Ovary (tissue), 3 donors: ENCODE measurements at regions not wholly inside any gene's neighbourhood (a gene's known extent, or its start where the extent isn't known, plus 50 kb on each side); places are given as distances from the start of the nearest gene placed in this dataset.

ENCODE experiments used
- CTCF ChIP-seq, 3 donors: fragments of 450-650 bp in 2 of 3; fragments of 200-600 bp in 1 of 3; IDR thresholded peaks; one replicate each; pipeline versions ENCODE4 v1.5.1 to v1.8.0; 2016 to 2022; ENCODE audit warnings: antibody characterized with exemption in 3 of 3, mild to moderate bottlenecking in 1 of 3
- EP300 ChIP-seq: sonication (generic); formaldehyde crosslinking; IDR thresholded peaks from one replicate; pipeline ENCODE4 v1.6.1; 2017; ENCODE audit warnings: antibody characterized with exemption
- POLR2A ChIP-seq: fragments of 450-650 bp; IDR thresholded peaks from one replicate; pipeline ENCODE4 v1.6.1; 2017; ENCODE audit warnings: antibody characterized with exemption, mild to moderate bottlenecking, moderate library complexity
- donor health status: DM: no; HTN: no; CAD: no.

DNA sequence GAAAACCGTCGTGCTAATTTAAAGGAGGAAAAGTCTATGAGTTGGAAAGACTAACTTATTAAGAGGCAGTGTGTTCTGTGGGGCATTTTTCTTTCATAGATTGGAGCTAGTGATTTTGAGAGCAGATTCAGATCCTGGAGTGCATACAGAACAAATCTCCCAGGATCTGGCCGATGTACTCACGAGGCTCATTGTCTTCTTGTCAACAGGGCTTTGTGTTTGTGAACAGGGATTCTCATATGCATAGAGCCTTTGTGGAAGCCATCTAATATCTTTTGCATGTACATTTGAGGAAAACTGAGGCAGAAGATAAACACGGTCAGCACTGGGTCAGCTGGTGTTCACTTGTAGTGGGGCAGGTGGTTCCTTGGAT, 482.9 kb upstream of the TSHZ3 start:
- no peak for TF ChIP-seq CTCF (IDR thresholded peaks at IDR 0.05)
- no peak for TF ChIP-seq POLR2A
- no peak for TF ChIP-seq EP300
